Natural killer cell (primary cell): ENCODE measurements at regions not wholly inside any gene's neighbourhood (a gene's known extent, or its start where the extent isn't known, plus 50 kb on each side); places are given as distances from the start of the nearest gene placed in this dataset.

Source experiments
- ATAC-seq, 3 donors: fragments of 150-1000 bp in 2 of 3; fragments of 200-7000 bp in 1 of 3; cut with Tn5 transposase; 1 replicate in 1 of 3; 2 replicates in 2 of 3; pipeline ENCODE4 v1.10.0; 2021; ENCODE audit warnings: mild to moderate bottlenecking in 2 of 3, moderate library complexity in 2 of 3
- DNase-seq, 2 donors: peaks; one replicate each; pipeline versions ENCODE4 v3.0.0 to v3.0.0-alpha.2; 2013 to 2021; ENCODE audit warnings: mixed read lengths in 1 of 2
- H3K27ac ChIP-seq: one replicate; pipeline ENCODE4 v1.5.1; 2013; ENCODE audit warnings: mild to moderate bottlenecking, low read length
- H3K27me3 ChIP-seq: one replicate; pipeline ENCODE4 v1.6.1; 2013; ENCODE audit warnings: low read length; ENCODE audit not compliant: control insufficient read depth, insufficient read depth
- H3K36me3 ChIP-seq: one replicate; pipeline ENCODE4 v1.6.1; 2013; ENCODE audit warnings: low read length; ENCODE audit not compliant: control insufficient read depth, insufficient read depth
- H3K4me1 ChIP-seq: one replicate; pipeline ENCODE4 v1.6.1; 2013; ENCODE audit warnings: low read length; ENCODE audit not compliant: control insufficient read depth, insufficient read depth
- H3K4me3 ChIP-seq: one replicate; pipeline ENCODE4 v1.5.1; 2013; ENCODE audit warnings: low read length
- H3K9me3 ChIP-seq: one replicate; pipeline ENCODE4 v1.6.1; 2013; ENCODE audit warnings: low read length; ENCODE audit not compliant: control insufficient read depth, insufficient read depth
- H3K27ac Mint-ChIP-seq, 2 donors: one replicate each; pipeline ENCODE4 v1.8.0; 2022; ENCODE audit warnings: mild to moderate bottlenecking in 2 of 2, mixed read lengths in 2 of 2, moderate library complexity in 1 of 2
- H3K27me3 Mint-ChIP-seq, 2 donors: one replicate each; pipeline ENCODE4 v1.8.0; 2022; ENCODE audit warnings: low read depth in 2 of 2, mixed read lengths in 2 of 2
- H3K36me3 Mint-ChIP-seq: one replicate; pipeline ENCODE4 v1.8.0; 2022; ENCODE audit warnings: mixed read lengths
- H3K4me1 Mint-ChIP-seq, 2 donors: one replicate each; pipeline ENCODE4 v1.8.0; 2022; ENCODE audit warnings: mixed read lengths in 2 of 2
- H3K4me3 Mint-ChIP-seq: one replicate; pipeline ENCODE4 v1.8.0; 2022; ENCODE audit warnings: mild to moderate bottlenecking, moderate library complexity, mixed read lengths
- H3K9me3 Mint-ChIP-seq, 2 donors: one replicate each; pipeline ENCODE4 v1.8.0; 2022; ENCODE audit warnings: mixed read lengths in 2 of 2
- WGBS: methylation state at CpG from one replicate; pipeline ENCODE4 v1.1.7; 2013; ENCODE audit warnings: missing lambda C conversion rate; ENCODE audit not compliant: insufficient coverage; 5-methylcytosine and 5-hydroxymethylcytosine counted together
- intact Hi-C: fragments of 100-400 bp; cut with micrococcal nuclease; formaldehyde crosslinking; loops from one replicate; pipeline ENCODE4 v1.14.2; 2022
- TF ChIP-seq, protein P1 (sequence below): fragments of 200-600 bp; IDR thresholded peaks from one replicate; pipeline ENCODE4 v1.8.0; 2022; ENCODE audit warnings: antibody characterized with exemption

DNA sequence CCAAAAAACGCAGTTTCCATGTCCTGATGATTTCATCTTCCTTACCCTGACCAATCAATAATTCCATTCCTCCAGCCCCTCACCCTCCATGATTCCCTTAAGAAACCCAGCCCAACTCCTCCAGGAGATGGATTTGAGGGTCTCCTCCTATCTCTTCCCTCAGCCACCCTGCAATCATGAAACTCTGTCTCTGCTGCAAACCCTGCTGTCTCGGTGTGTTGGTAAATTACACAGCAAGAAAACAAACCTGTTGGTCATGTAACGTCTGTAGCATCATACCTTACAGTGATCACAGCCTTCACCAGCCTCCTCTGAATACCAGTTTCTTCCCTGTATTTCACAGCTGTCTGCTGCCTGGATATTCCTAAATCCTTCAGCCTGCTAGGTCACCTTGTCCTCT, 300.7 kb upstream of the NEBL start:
- no peak overlapping the region for H3K27ac Mint-ChIP-seq
- no peak overlapping the region for H3K27ac ChIP-seq
- H3K9me3 Mint-ChIP-seq = peaks cover 6 to 7% of the 10 kb centered on the region in 2 donors
- DNase-seq = no peak
- no peaks in the 10 kb centered on the region for H3K4me1 ChIP-seq
- no peaks in the 10 kb centered on the region for H3K27me3 ChIP-seq
- intact Hi-C loops = no loop called here
- no peak for ATAC-seq
- TF ChIP-seq, protein P1, sequence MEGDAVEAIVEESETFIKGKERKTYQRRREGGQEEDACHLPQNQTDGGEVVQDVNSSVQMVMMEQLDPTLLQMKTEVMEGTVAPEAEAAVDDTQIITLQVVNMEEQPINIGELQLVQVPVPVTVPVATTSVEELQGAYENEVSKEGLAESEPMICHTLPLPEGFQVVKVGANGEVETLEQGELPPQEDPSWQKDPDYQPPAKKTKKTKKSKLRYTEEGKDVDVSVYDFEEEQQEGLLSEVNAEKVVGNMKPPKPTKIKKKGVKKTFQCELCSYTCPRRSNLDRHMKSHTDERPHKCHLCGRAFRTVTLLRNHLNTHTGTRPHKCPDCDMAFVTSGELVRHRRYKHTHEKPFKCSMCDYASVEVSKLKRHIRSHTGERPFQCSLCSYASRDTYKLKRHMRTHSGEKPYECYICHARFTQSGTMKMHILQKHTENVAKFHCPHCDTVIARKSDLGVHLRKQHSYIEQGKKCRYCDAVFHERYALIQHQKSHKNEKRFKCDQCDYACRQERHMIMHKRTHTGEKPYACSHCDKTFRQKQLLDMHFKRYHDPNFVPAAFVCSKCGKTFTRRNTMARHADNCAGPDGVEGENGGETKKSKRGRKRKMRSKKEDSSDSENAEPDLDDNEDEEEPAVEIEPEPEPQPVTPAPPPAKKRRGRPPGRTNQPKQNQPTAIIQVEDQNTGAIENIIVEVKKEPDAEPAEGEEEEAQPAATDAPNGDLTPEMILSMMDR = no peak
- no peak overlapping the region for H3K4me3 ChIP-seq
- H3K27me3 Mint-ChIP-seq = peaks cover 0 to 2% of the 10 kb centered on the region in 2 donors
- WGBS = 76% methylated on average over 3 of the region's 3 CpGs
- peaks cover 12% of the 10 kb centered on the region for H3K36me3 Mint-ChIP-seq
- peaks cover 5% of the 10 kb centered on the region for H3K9me3 ChIP-seq
- no peaks in the 10 kb centered on the region for H3K4me1 Mint-ChIP-seq
- no peak overlapping the region for H3K4me3 Mint-ChIP-seq
- H3K36me3 ChIP-seq = no peaks in the 10 kb centered on the region

DNA sequence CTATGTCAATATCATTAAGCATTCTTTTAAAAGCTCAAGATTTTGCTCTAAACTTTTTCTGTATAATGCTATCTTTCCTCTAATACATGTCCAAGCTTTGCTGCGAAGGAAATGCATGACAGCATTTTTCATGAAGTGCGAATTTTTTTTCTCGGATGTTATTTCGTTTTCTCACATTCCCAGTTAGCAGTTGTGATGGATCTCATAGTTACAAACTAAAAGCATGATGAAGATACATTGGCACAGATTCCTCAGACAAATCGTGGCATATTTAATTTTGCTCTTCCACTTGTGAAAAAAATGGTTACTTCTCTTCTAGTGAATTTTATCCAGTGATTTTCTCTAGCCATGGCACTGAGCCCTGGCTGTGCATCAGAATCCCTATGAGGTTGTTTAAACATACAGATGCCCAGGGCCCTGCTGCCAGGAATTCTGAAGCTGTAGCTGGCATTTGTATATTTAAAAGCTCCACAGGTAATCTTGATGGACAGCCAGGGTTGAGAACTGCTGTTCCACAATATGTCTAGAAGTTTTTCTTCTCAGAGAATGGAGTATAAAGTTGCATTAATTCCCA, 299.8 kb upstream of the NEBL start:
- DNase-seq (no peak), ATAC-seq (no peak)
- Mint-ChIP-seq H3K4me3 (no peak overlapping the region), H3K27me3 (peaks cover 0 to 3% of the 10 kb centered on the region in 2 donors), H3K4me1 (no peaks in the 10 kb centered on the region), H3K27ac (no peak overlapping the region), H3K9me3 (peaks cover 7% of the 10 kb centered on the region in 2 donors), H3K36me3 (peaks cover 12% of the 10 kb centered on the region)
- Histone ChIP-seq H3K4me1 (no peaks in the 10 kb centered on the region), H3K27me3 (no peaks in the 10 kb centered on the region), H3K4me3 (no peak overlapping the region), H3K27ac (no peak overlapping the region), H3K36me3 (no peaks in the 10 kb centered on the region), H3K9me3 (peaks cover 5% of the 10 kb centered on the region)
- intact Hi-C loops = no loop called here
- 86% methylated on average over 5 of the region's 5 CpGs for WGBS
- TF ChIP-seq, protein P1 = no peak

DNA sequence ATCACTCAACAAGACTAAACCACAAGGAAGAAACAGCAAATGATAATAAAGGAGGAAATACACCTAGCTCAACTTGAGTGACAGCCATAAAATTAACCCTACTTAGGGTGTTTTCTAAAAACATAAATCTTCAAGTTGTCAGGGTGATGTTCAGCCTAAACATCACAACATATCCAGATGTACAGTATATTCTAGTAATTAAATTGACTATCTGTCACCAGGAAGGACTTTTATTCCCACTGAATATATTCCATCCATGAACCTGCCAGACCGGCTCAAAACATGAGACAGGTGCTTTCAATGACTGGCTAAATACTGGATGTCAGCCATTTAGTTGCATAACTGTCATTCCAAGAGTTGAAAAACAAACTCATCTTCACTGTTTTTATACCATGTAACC, 298.1 kb upstream of the NEBL start:
- peaks cover 5% of the 10 kb centered on the region for H3K9me3 ChIP-seq
- peaks cover 3 to 9% of the 10 kb centered on the region in 2 donors for H3K27me3 Mint-ChIP-seq

More for the DNA sequence above, 298.1 kb upstream of the NEBL start:
- Mint-ChIP-seq H3K4me3 (no peak overlapping the region), H3K4me1 (no peaks in the 10 kb centered on the region), H3K9me3 (peaks cover 7% of the 10 kb centered on the region in 2 donors), H3K36me3 (peaks cover 12% of the 10 kb centered on the region), H3K27ac (no peak overlapping the region)
- Histone ChIP-seq H3K4me1 (no peaks in the 10 kb centered on the region), H3K36me3 (no peaks in the 10 kb centered on the region), H3K27me3 (no peaks in the 10 kb centered on the region), H3K27ac (no peak overlapping the region), H3K4me3 (no peak overlapping the region)
- WGBS = 95% methylated on average over 1 of the region's 1 CpG
- intact Hi-C loops = no loop called here
- no peak for ATAC-seq
- no peak for DNase-seq
- TF ChIP-seq, protein P1 = no peak
